GM12891 (cell line): ENCODE measurements at regions not wholly inside any gene's neighbourhood (a gene's known extent, or its start where the extent isn't known, plus 50 kb on each side); places are given as distances from the start of the nearest gene placed in this dataset.

Source experiments
- DNase-seq: peaks from one replicate; pipeline ENCODE4 v3.0.0; 2011; ENCODE audit warnings: low spot score; ENCODE audit not compliant: insufficient read length
- FAIRE-seq: peaks from 2 replicates; lab custom pipeline; 2011; peaks lifted over from hg19 to GRCh38; lab: Jason Lieb, UNC
- PAX5 ChIP-seq: IDR thresholded peaks from 2 replicates; pipeline ENCODE4 v1.6.1; 2011; ENCODE audit warnings: low read length, moderate library complexity, mild to moderate bottlenecking; ENCODE audit not compliant: insufficient read depth, severe bottlenecking
- POLR2A ChIP-seq: IDR thresholded peaks from 2 replicates; pipeline ENCODE4 v1.6.1; 2011; ENCODE audit warnings: low read depth, low read length, control low read depth
- POLR2AphosphoS5 ChIP-seq: IDR thresholded peaks from 2 replicates; pipeline ENCODE4 v1.6.1; 2011; ENCODE audit warnings: low read depth, low read length, control low read depth
- POU2F2 ChIP-seq: IDR thresholded peaks from 2 replicates; pipeline ENCODE4 v1.6.1; 2011; ENCODE audit warnings: low read depth, mild to moderate bottlenecking, control low read depth, low read length, moderate library complexity
- SPI1 ChIP-seq: IDR thresholded peaks from 2 replicates; pipeline ENCODE4 v1.6.1; 2011; ENCODE audit warnings: low read depth, low read length, control low read depth
- TAF1 ChIP-seq: IDR thresholded peaks from 2 replicates; pipeline ENCODE4 v1.6.1; 2011; ENCODE audit warnings: low read depth, low read length, control low read depth

- no peak for TF ChIP-seq PAX5
- no peak for TF ChIP-seq SPI1
- no peak for TF ChIP-seq POU2F2
- TF ChIP-seq TAF1, result no peak
- TF ChIP-seq POLR2AphosphoS5, result no peak
- no peak for TF ChIP-seq POLR2A
- no peak for DNase-seq
- FAIRE-seq, result no peak
Observed at GRCh38 chr9:93730648-93731047, 154.3 kb downstream of the PHF2 start.

DNA sequence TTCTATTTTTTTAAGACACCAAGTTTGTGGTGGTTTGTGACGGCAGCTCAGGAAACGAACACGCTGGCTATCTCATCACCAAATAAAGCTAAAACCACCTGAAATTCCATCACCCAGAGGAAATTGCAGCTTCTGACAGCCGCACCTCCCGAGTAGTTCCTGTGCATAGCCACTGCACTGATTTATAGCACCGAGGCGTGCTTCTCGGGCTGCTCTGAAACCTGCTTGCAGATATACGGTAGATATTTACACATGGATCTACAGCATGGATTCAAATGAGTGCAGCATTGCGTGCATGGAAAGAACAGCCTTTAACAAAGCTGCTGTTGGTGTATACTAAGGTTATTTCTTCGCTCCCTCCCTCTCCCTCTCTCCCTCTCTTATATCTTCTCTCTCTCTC is 153.8 kb downstream of the PHF2 start:
- DNase-seq (no peak), FAIRE-seq (no peak)
- TF ChIP-seq TAF1 (no peak), POLR2AphosphoS5 (no peak), SPI1 (no peak), PAX5 (no peak), POU2F2 (no peak), POLR2A (no peak)
